Head of caudate nucleus (tissue), 42 donors: ENCODE measurements at regions not wholly inside any gene's neighbourhood (a gene's known extent, or its start where the extent isn't known, plus 50 kb on each side); places are given as distances from the start of the nearest gene placed in this dataset.

ENCODE experiments used
- DNase-seq, 42 donors: peaks; one replicate each; pipeline versions ENCODE4 v3.0.0 to v3.0.0-alpha.2; 2020 to 2021; ENCODE audit warnings: mixed read lengths in 7 of 42
- intact Hi-C: fragments of 100-400 bp; cut with DNase I; formaldehyde crosslinking; loops from one replicate; pipeline ENCODE4 v1.15.0; 2022

- intact Hi-C loops: no loop called here
- no peak for DNase-seq
Observed at GRCh38 chr18:10182009-10182624, 268.3 kb downstream of the VAPA start.

DNA sequence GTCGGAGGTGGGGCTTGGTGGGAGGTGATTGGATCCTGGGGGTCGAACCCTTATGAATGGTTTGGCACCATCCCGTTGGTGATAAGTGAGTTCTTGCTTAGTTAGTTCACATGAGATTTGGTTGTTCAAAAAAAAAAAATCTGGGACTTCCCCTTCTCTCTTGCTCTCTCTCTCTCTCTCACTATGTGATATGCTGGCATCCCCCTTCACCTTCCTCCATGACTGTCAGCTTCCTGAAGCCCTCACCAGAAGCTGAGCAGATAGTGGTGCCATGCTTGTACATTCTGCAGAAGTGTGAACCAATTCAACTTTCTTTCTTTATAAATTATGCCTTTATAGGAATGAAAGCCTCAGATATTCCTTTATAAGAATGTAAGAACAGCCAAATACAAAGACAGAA, 269.7 kb upstream of the APCDD1 start:
- intact Hi-C loops: no loop called here
- no peak for DNase-seq

GRCh38 chr18:10188971-10189810, 265.2 kb upstream of the APCDD1 start:
- DNase-seq: peak in 1 of 42 donors; percentile 8
- intact Hi-C loops: no loop called here

- DNase-seq: no peak
- intact Hi-C loops: no loop called here
Observed at GRCh38 chr18:10190564-10190963, 263.9 kb upstream of the APCDD1 start.

- intact Hi-C loops: no loop called here
- DNase-seq: no peak
Observed at GRCh38 chr18:10193444-10193843, 261.0 kb upstream of the APCDD1 start.

DNA sequence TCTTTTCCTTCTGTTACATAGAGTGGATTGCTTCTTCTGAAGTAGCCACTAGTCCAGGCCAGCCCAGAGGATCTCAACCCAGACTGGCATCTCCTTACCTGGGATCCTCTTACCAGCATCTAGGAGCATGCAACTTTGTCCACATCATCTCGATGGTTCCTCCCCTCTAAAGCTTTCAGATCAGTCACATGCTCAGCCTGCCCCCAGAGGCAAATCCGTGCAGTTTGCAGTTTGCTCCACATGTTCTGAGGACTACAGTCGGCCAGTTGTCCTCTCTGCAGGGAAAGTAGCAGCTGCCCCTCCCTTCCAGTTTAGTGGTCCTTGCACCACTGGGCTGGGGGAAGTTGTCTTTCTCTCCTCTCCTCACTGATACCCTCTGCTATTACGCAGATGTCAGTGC, 259.8 kb upstream of the APCDD1 start:
- peak in 13 of 42 donors; percentile 13 to 50 (median 25) for DNase-seq
- intact Hi-C loops: no loop called here

GRCh38 chr18:10195529-10195928, 258.9 kb upstream of the APCDD1 start:
- intact Hi-C loops: no loop called here
- DNase-seq: no peak

DNA sequence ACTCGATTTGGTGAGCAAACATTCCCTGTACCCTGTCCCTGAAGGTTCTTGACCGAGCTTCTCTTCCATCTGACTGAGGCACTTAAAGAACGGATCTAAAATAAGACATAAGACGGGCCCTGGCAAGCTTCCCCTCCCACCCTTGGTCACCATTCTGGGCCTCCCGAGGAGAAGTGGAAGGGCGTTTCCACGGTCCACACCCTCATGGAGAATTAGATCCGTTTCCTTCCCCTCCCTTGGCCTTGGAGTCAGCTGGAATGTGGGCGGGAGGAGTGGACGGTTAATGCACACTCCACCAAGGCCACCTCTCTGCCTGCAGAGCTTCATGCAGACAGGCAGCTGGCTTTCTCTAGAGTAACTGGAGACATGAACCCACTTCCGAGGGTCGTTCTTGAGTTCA, 257.3 kb upstream of the APCDD1 start:
- intact Hi-C loops: no loop called here
- DNase-seq: no peak

- no peak for DNase-seq
- intact Hi-C loops: no loop called here
Observed at GRCh38 chr18:10201226-10201625, 253.2 kb upstream of the APCDD1 start.

DNA sequence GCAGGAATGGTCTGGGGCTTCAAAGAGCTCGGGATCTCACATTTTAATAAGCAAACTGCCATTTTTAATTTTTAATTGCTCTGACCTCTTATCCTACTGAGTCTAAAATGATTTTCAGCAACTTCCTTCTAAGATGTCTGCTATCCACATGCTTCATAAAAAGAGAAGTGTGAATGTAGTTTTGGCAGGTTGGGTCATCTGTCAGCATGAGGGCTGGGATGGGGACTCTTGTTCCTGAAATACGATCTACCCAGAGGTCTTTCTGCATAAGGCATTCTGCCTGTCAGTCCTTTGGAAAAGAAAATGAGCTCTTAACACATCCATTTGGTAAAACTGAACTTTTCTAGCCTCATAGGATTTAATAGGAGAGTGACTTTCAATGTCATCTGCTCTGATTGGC, 252.8 kb upstream of the APCDD1 start:
- no peak for DNase-seq
- intact Hi-C loops: no loop called here

DNA sequence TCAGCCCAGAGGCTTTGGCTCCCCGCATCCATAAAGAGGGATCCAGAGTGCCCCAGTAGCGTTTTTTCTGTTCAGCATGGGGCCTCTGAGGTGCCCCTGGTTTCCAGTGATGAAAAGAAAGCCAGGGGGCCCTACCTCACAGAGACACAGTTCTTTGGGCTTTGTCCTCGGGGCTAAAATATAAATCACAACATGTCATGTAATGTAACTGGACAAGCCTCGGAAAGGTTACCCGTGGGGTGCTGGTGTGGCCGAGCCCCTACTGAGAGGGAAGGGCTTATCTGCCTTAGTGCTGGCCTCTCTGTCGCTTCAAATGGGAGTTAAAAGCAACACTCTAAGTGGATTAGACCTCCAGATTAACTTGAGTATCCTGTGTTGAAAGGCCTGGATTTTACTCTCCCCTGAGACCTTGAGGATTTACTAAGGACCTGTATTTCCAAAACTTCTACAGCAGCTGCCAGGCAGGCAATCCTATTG, 251.6 kb upstream of the APCDD1 start:
- DNase-seq: no peak
- intact Hi-C loops: no loop called here

- intact Hi-C loops: no loop called here
- DNase-seq: no peak
Observed at GRCh38 chr18:10205151-10205550, 249.3 kb upstream of the APCDD1 start.

- DNase-seq: no peak
- intact Hi-C loops: no loop called here
Observed at GRCh38 chr18:10207682-10208345, 246.6 kb upstream of the APCDD1 start.

DNA sequence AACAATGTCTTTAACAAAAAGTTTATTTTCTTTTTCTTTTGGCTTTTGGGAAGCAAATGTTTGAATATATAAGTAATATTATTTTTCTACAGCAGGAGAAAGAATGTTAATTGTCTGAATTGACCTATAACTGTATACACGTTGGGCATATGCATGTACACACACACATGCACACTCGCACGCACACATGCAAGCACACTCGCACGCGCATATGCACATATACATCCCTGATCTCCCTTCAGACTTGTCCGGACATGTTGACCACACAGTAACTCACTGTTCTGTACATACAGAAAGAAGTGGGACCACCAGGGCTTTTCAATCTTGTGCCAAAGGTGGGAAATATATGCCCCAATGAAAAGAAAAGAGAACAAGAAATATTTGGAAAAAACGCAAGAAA, 245.1 kb upstream of the APCDD1 start:
- DNase-seq: no peak
- intact Hi-C loops: no loop called here

DNA sequence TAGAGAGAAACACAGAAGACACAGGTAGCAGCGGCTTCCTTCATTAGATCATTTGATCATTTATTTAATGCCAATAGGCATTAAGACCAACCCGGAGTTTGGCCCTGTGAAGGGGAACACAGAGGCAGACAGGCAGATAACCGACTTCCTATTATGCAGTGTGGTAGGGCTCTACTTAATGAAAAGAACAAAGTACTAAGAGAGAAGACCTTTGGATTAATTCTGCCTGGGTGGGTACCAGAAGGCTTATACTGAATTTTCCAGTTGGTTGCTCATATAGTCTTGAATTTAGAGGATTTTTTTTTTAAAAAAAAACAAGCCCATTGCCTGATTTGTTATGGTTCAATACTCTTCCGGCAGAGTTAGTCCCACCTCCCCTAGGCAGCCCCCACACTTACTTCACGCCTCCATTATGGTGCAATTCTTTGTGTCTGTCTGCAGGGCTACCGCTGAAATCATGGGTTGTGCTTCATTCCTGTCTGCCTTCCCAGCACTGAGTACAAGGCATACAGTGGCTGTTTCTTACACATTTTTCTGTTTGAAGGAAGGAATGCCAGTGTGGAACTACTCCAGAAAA, 244.3 kb upstream of the APCDD1 start:
- intact Hi-C loops: no loop called here
- no peak for DNase-seq

- intact Hi-C loops: no loop called here
Observed at GRCh38 chr18:10213526-10213925, 240.9 kb upstream of the APCDD1 start.

GRCh38 chr18:10215446-10215845, 239.0 kb upstream of the APCDD1 start:
- intact Hi-C loops: no loop called here
- peak in 3 of 42 donors; percentile 11 to 36 (median 11) for DNase-seq

More at GRCh38 chr18:10213526-10213925, 240.9 kb upstream of the APCDD1 start:
- DNase-seq: peak in 3 of 42 donors; percentile 11 to 17 (median 11)

DNA sequence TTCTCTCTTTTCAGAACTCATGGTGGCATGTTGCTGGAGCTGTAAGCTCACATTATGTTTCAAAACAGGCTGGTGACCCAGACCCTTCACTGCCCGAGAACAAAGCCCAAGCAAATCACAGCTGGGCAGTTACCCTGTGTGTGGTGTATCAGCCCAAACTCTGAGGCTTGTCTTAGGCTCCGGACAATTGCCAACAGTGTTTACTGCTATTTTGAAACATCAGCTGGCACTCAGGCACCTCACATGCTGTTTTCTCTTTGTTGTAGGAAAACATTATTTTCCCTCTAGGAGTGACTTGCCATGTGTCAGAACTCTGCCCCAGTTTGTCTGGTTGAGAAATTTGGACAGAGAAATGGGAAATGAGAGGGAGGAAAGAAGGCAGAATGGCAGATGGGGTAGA, 237.6 kb upstream of the APCDD1 start:
- DNase-seq: peak in 1 of 42 donors; percentile 39
- intact Hi-C loops: no loop called here

GRCh38 chr18:10217211-10217610, 237.2 kb upstream of the APCDD1 start:
- intact Hi-C loops: no loop called here
- DNase-seq: no peak

- DNase-seq: no peak
- intact Hi-C loops: no loop called here
Observed at GRCh38 chr18:10225300-10225699, 229.1 kb upstream of the APCDD1 start.
